Astrocyte (in vitro differentiated cells and primary cell): ENCODE measurements at regions not wholly inside any gene's neighbourhood (a gene's known extent, or its start where the extent isn't known, plus 50 kb on each side); places are given as distances from the start of the nearest gene placed in this dataset.

Source experiments
- DNase-seq: peaks from one replicate; pipeline ENCODE4 v3.0.0-alpha.2; 2010; ENCODE audit warnings: low read depth
- FAIRE-seq: peaks from 2 replicates; lab custom pipeline; 2011; peaks lifted over from hg19 to GRCh38; lab: Jason Lieb, UNC
- H2AFZ ChIP-seq: 2 replicates; pipeline ENCODE4 v1.6.0; 2012; ENCODE audit warnings: low read depth, low read length, inconsistent platforms
- H3K27ac ChIP-seq: 2 replicates; pipeline ENCODE4 v1.5.1; 2011; ENCODE audit warnings: low read depth, low read length, inconsistent platforms
- H3K27me3 ChIP-seq: 2 replicates; pipeline ENCODE4 v1.6.0; 2011; ENCODE audit warnings: low read length, inconsistent platforms; ENCODE audit not compliant: insufficient read depth
- H3K36me3 ChIP-seq: 2 replicates; pipeline ENCODE4 v1.5.1; 2011; ENCODE audit warnings: low read length, inconsistent platforms; ENCODE audit not compliant: insufficient read depth
- H3K4me1 ChIP-seq: 2 replicates; pipeline ENCODE4 v1.5.1; 2011; ENCODE audit warnings: low read length, inconsistent platforms; ENCODE audit not compliant: insufficient read depth
- H3K4me2 ChIP-seq: 2 replicates; pipeline ENCODE4 v1.6.0; 2012; ENCODE audit warnings: low read length, inconsistent platforms
- H3K4me3 ChIP-seq: 2 replicates; pipeline ENCODE4 v1.5.1; 2011; ENCODE audit warnings: low read depth, mild to moderate bottlenecking, low read length, inconsistent platforms; ENCODE audit not compliant: insufficient read depth
- H3K79me2 ChIP-seq: 2 replicates; pipeline ENCODE4 v1.6.0; 2012; ENCODE audit warnings: mild to moderate bottlenecking, low read length, inconsistent platforms; ENCODE audit not compliant: insufficient read depth
- H3K9ac ChIP-seq: 2 replicates; pipeline ENCODE4 v1.6.0; 2012; ENCODE audit warnings: mild to moderate bottlenecking, low read length, inconsistent platforms
- H3K9me3 ChIP-seq: 2 replicates; pipeline ENCODE4 v1.5.1; 2012; ENCODE audit warnings: low read depth, mild to moderate bottlenecking, low read length, inconsistent platforms; ENCODE audit not compliant: insufficient read depth
- H4K20me1 ChIP-seq: 2 replicates; pipeline ENCODE4 v1.6.0; 2012; ENCODE audit warnings: low read length, inconsistent platforms; ENCODE audit not compliant: insufficient read depth
- H3K27ac Mint-ChIP-seq: one replicate; pipeline ENCODE4 v1.8.0; 2021; ENCODE audit warnings: mild to moderate bottlenecking, mixed read lengths; ENCODE audit not compliant: unreplicated experiment
- H3K27me3 Mint-ChIP-seq: one replicate; pipeline ENCODE4 v1.8.0; 2021; ENCODE audit warnings: low read depth, mixed read lengths; ENCODE audit not compliant: unreplicated experiment
- H3K36me3 Mint-ChIP-seq: one replicate; pipeline ENCODE4 v1.8.0; 2021; ENCODE audit warnings: low read depth, mixed read lengths; ENCODE audit not compliant: unreplicated experiment
- H3K4me1 Mint-ChIP-seq: one replicate; pipeline ENCODE4 v1.8.0; 2021; ENCODE audit warnings: low read depth, mixed read lengths; ENCODE audit not compliant: unreplicated experiment
- H3K4me3 Mint-ChIP-seq: one replicate; pipeline ENCODE4 v1.8.0; 2021; ENCODE audit warnings: mild to moderate bottlenecking, moderate library complexity, mixed read lengths; ENCODE audit not compliant: unreplicated experiment
- H3K9me3 Mint-ChIP-seq: one replicate; pipeline ENCODE4 v1.8.0; 2021; ENCODE audit warnings: mild to moderate bottlenecking, mixed read lengths; ENCODE audit not compliant: unreplicated experiment
- CTCF ChIP-seq: IDR thresholded peaks from 2 replicates; pipeline ENCODE4 v1.5.1; 2011; ENCODE audit warnings: low read depth, mild to moderate bottlenecking, inconsistent platforms, low read length, moderate library complexity; ENCODE audit not compliant: insufficient read depth
- EZH2 ChIP-seq: IDR thresholded peaks from 2 replicates; pipeline ENCODE4 v1.6.1; 2012; ENCODE audit warnings: mild to moderate bottlenecking, low read length, inconsistent platforms; ENCODE audit not compliant: insufficient read depth

- H4K20me1 ChIP-seq, result no peaks in the 10 kb centered on the region
- H2AFZ ChIP-seq, result no peak overlapping the region
- Mint-ChIP-seq H3K27ac (no peak overlapping the region), H3K4me3 (no peak overlapping the region), H3K4me1 (no peaks in the 10 kb centered on the region), H3K9me3 (no peaks in the 10 kb centered on the region), H3K27me3 (no peaks in the 10 kb centered on the region), H3K36me3 (no peaks in the 10 kb centered on the region)
- no peaks in the 10 kb centered on the region for H3K4me1 ChIP-seq
- no peaks in the 10 kb centered on the region for H3K9me3 ChIP-seq
- H3K79me2 ChIP-seq, result no peaks in the 10 kb centered on the region
- H3K9ac ChIP-seq, result no peak overlapping the region
- H3K27ac ChIP-seq, result no peak overlapping the region
- H3K4me3 ChIP-seq, result no peak overlapping the region
- DNase-seq, result no peak
- H3K27me3 ChIP-seq, result no peaks in the 10 kb centered on the region
- H3K36me3 ChIP-seq, result no peaks in the 10 kb centered on the region
- H3K4me2 ChIP-seq, result no peak overlapping the region
- TF ChIP-seq EZH2 (no peak), CTCF (no peak)
- no peak for FAIRE-seq
These were observed 76.2 kb upstream of the CHRDL1 start for GRCh38 chrX:110871839-110872238.

GRCh38 chrX:110866421-110866820 lies 70.8 kb upstream of the CHRDL1 start:
- no peak overlapping the region for H3K4me2 ChIP-seq
- TF ChIP-seq EZH2 (no peak), CTCF (no peak)
- no peaks in the 10 kb centered on the region for H3K36me3 ChIP-seq
- Mint-ChIP-seq H3K9me3 (no peaks in the 10 kb centered on the region), H3K36me3 (no peaks in the 10 kb centered on the region), H3K4me1 (no peaks in the 10 kb centered on the region), H3K27ac (no peak overlapping the region), H3K4me3 (no peak overlapping the region), H3K27me3 (no peaks in the 10 kb centered on the region)
- no peak overlapping the region for H3K9ac ChIP-seq
- H3K4me1 ChIP-seq, result no peaks in the 10 kb centered on the region
- no peaks in the 10 kb centered on the region for H3K27me3 ChIP-seq
- H3K9me3 ChIP-seq, result no peaks in the 10 kb centered on the region
- H3K4me3 ChIP-seq, result no peak overlapping the region
- no peak overlapping the region for H3K27ac ChIP-seq
- H3K79me2 ChIP-seq, result no peaks in the 10 kb centered on the region
- peak; percentile 5 for FAIRE-seq
- no peak overlapping the region for H2AFZ ChIP-seq
- no peaks in the 10 kb centered on the region for H4K20me1 ChIP-seq
- no peak for DNase-seq

DNA sequence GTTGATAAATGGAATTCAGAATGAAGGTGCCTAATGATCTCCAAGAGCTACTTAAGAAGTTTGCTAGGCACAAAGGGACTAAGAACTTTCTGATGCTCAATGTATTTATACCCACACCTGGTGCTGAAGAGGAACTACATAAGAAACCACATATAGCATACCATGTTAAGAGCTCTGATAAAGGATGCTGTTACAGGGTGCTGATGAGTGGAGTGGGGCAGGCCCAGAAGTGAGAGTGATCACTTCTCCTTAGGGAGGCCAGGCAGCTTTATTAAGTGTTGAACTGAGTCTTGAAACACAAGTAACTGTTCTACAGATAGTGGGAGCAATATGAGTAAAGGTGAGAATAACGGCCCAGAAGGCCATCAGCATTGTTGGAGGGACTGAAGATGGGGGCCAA lies 68.3 kb upstream of the CHRDL1 start:
- Histone ChIP-seq H3K4me3 (no peak overlapping the region), H4K20me1 (no peaks in the 10 kb centered on the region), H2AFZ (no peak overlapping the region), H3K36me3 (no peaks in the 10 kb centered on the region), H3K9ac (no peak overlapping the region), H3K27ac (no peak overlapping the region), H3K27me3 (no peaks in the 10 kb centered on the region), H3K79me2 (no peaks in the 10 kb centered on the region), H3K4me1 (no peaks in the 10 kb centered on the region), H3K4me2 (no peak overlapping the region), H3K9me3 (no peaks in the 10 kb centered on the region)
- Mint-ChIP-seq H3K4me3 (no peak overlapping the region), H3K27ac (no peak overlapping the region), H3K27me3 (no peaks in the 10 kb centered on the region), H3K36me3 (no peaks in the 10 kb centered on the region), H3K4me1 (no peaks in the 10 kb centered on the region), H3K9me3 (no peaks in the 10 kb centered on the region)
- FAIRE-seq (no peak), DNase-seq (no peak)
- TF ChIP-seq EZH2, result no peak
- no peak for TF ChIP-seq CTCF
